GM04503 (cell line): ENCODE measurements at regions not wholly inside any gene's neighbourhood (a gene's known extent, or its start where the extent isn't known, plus 50 kb on each side); places are given as distances from the start of the nearest gene placed in this dataset.
"Not testable (repeated sequence)": the region's sequence is repeated elsewhere in the genome, so short reads cannot be mapped to it uniquely, and the experiment has no call there.

Experiments
- DNase-seq: peaks from one replicate; pipeline ENCODE4 v3.0.0-alpha.2; 2012; ENCODE audit warnings: low read depth

DNA sequence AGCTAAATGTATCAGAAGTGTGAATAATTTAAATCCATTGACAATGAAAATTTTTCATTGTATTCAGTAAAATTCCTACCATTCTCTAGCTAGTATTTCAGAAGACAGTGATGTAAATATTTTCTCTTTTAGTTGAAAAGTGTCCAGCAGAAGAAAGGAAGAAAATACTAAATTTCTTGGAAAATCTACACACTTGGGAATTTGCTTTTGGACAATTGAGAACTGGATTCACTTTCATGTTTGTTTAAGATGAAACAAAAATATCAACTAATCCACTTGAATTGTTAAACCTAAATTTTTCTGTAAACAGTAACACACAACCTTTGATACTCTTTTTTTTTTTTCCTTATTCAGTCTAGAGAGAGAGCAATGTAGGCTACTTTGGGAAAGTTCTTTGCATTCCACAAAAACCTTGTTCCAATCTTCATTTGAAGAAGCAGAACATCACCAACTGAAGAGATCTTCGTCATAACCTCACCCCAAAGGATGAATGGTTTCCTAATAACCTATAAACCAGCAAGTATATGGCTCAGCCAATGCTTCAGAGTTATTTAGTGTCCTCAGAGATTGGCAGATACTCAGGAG, 155.1 kb upstream of the GORAB start:
- peak; percentile 13 for DNase-seq

DNA sequence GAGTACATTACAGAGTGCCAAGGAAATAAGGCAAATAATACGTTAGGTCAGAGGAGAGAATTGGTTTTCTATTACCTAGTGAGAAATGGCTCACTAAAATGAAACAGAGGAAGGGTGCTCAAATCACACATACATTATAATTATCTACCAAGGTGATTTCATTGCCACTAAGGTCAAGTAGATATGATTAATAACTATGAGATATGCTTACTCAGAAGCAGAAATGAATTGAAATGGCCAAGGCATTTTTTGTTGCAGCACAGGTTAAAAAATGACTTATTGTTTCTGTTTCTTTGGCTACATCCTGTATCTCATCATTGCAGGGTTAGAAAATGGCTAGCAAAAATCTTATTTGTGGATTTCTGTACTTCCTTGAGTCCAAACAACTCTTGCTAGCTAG, 154.5 kb upstream of the GORAB start:
- DNase-seq, result no peak

DNA sequence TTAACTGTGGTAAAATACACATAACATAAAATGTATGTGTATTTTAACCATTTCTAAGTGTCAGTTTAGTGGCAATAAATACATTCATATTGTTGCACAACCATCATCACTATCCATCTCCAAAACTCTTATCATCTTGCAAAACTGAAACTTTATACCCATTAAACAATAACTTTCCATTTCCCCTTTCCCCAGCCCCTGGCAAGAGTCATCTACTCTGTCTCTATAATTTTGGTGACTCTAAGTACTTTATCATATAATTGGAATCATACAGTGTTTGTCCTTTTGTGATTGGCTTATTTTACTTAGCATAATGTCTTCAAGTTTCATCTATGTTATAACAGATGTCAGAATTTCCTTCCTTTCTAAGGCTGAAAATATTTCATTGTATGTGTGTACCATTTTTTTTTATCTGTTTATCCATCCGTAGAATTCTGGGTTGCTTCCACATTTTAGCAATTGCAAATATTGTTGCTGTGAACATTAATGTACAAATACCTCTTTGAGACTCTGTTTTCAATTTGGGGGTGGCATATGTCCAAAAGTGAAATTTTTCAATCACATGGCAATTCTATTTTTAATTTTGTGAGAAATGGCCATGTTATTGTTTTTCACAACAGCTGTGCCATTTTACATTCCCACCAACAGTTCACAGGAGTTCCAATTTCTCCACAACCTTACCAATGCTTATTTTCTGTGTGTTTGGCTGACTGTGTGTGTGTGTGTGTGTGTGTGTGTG, 153.9 kb upstream of the GORAB start:
- DNase-seq, result no peak

DNA sequence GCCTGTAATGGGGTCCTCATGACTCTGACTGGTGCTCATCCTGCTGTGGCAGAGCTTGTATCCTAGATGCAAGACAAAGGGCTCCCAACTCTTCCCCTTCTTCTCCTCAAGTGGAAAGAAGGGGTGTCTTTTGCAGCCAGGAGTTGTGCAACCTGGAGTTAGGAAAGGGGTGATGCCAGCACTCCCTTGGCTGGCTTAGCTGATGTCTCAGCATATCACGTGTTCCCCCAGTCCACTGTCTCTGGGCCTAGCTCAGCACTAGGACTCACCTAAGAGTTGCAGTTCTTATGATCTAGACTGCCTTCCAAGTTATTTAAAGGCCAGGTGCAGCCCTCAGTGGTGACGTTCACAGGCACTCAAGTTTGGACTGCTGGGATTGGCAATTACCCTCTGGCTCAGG, 146.2 kb upstream of the GORAB start:
- DNase-seq, result no peak

DNA sequence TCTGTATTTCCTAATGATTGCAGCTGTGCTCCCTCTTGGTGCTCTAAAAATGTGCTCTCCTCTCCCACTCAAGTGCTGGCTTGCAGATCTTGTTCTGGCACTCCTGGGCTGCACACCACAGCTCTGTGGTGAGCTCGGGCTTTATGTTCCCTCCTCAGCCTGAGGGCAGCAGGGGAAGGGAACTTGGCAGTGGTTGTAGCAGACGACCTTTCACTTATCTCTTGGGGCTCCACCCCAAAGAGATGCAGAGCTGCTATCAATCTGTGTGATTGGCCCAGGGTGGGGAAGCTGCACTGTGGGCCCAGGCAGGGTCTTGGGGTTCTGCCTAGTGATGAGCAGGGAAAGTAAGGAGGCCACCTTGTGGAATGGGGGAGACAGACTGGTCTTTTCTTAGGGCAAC, 143.5 kb upstream of the GORAB start:
- DNase-seq, result no peak

DNA sequence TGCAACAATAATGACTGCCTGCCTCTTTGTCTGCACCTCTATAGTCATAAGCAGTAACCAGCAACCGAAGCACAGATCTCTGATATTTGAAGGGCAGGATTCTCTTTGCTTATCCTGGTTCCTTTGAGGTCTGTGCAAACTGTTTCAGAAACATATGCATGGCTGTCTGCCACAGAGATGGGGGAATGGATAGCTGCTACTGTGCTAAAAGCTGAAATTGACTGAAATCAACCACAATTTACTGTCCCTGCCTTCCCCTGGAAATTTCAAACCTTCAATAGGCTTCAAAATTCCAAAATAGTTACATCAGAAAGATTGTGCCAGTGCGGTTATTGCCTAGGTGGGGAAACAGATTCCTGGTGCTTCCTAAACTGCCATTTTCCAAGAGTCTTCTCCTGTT, 136.8 kb upstream of the GORAB start:
- DNase-seq, result no peak

DNA sequence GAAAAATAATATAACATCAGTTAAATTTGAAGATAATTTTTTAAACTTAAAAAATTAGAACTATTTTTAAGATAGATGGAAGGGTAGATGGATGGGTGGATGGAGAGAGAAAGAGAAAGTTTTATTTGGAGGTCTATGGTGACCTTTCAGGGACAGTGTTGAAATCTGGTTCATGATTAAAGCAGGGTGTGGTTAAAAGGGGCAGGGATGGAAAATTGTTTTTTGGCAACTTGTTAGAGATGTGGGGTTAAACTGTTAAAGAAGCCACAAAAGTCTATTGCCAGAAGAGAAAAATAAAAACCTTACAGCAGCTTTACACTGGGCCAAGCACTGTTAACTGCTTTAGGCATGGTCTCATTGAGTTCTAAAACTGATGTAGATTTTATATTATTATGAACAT, 134.9 kb upstream of the GORAB start:
- no peak for DNase-seq

DNA sequence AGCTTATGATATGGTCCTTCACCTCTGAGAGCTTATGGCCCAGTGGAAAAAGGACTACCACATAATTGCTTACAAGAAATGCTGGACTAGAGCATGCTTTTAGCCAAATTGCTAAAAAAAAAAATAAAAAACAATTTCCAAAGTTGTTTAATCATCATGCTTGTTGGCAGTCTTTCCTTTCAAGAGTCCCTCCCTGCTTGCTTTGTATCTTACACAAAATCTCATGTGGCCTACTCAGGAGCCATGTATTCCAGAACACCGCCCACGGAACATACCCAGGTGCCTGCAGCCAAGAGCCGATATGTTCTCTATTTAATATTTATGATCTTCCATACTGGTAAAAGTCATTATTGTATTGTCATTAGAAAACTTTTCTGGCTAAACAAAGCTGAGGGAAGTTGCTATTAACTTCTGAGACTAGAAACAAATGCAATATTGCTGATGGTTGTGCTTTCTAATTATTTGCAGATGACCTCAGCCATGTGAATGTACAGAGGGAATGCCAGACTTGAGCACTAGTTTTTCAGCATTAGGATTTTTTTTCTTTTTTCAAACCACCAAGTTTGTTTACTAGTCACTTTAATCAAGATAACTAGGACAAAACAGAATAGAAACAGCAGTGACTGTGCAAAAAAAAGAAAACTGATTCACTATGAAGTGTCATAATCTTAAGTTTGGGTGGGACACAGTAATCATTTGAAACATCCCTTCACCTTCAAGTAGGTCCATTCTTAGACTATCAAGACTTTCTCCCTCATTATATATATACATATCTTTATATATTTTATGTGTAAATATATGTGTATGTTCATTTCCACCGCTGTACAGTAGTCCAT, 129.3 kb upstream of the GORAB start:
- peak; percentile 45 for DNase-seq

DNA sequence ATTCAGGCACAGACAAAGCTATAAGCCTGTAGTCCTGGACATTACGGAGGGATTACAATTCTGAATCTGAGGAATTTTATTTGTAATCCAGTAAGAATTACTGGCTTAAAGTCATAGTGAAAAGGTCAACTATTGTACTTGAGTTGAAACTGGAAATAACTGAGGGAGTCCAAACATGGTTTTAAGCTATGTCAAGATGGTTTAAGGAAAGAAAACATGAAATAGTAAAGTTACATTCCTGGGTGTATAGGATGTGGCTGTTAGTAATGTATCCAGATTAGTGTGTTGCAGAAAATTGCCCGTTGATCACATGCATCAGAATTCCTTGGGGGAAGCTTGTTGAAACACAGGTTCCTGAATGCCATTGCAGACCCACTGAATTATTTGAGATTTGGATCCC, 124.8 kb upstream of the GORAB start:
- no peak for DNase-seq

DNA sequence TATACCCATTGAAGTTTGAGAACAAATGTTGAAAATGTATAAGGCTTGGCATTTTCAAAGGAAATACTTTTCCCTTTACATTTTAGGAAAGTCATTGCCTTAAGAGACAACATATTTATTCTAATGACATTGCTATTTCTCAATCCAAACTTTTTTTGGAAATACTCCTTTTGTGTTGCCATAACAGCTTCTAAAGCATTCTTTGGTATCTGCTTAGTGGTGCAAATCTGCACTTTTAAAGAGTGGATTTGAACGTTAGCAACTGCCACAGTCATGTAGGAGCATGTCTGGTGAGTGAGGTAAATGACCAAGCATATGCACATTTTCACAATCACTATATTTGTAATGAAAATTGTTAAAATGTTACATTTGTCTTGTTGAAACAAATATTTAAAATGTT, 124.4 kb upstream of the GORAB start:
- DNase-seq, result no peak

DNA sequence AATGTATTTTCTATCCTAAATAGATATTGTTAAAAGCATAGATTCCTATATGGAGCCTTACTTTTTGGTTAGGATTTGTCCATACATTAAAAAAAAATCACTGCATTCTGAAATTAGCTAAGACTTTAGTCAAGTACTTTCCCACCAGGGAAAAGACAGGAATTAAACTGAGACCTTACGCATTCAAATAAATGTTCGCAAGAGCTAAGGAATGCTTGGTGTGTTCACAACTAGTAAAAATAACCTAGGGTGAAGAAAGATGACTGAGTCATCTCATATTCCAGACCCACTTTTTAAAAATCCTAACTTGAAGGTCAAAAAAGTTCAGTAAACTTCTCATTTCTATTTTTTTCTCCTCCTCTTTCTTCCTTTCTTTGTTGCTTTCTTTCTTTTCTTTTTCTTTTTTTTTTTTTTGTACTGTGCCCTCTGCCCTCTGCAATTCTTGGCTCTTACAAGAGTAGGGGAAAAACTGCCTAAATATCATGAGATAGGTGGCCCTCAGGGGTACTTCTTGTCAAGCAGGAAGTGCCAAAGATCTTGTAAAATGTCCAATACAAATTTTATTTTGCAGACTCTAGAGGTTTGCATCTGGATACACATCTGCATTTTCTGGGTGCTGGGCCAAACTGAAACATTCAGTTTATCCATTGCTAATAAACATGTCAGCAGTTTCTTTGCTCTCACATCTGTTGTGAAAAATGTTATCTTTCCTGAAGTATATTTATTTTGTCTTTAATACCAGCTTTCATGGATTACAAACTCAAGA, 121.4 kb upstream of the GORAB start:
- DNase-seq, result peak; percentile 86

DNA sequence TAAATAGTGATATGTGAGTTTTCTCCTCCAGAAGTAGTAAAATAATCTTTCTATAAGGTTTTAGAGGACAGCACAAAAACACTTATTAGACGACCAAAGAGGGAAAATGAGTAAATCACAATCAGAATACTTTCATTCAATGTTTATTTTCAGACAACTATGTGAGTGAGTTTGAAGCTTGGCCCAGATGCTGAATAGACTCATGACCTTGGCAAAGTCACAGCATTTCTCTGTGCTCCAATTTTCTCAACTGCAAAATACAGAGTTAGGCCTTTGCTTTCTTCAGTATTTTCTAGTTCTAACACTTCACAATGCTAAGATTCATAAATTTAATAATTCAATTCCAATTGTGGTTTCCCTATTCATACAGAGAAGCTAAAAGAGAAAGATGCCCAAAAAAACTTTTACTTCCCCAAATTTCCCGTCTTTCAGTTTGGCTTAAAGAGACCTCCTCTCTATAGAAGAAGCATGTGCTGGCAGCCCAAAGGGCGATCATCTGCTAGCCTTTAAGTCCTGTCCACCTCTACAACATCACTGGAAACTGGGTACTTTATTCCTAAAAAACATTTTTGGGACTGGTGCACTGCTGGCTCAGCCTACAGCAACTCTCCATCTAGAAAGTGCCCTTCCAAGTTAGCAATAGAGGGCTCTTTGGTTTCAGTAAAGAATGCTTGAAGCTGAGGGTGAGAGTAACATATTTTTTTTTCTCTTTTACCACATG, 116.8 kb upstream of the GORAB start:
- peak; percentile 35 for DNase-seq

DNA sequence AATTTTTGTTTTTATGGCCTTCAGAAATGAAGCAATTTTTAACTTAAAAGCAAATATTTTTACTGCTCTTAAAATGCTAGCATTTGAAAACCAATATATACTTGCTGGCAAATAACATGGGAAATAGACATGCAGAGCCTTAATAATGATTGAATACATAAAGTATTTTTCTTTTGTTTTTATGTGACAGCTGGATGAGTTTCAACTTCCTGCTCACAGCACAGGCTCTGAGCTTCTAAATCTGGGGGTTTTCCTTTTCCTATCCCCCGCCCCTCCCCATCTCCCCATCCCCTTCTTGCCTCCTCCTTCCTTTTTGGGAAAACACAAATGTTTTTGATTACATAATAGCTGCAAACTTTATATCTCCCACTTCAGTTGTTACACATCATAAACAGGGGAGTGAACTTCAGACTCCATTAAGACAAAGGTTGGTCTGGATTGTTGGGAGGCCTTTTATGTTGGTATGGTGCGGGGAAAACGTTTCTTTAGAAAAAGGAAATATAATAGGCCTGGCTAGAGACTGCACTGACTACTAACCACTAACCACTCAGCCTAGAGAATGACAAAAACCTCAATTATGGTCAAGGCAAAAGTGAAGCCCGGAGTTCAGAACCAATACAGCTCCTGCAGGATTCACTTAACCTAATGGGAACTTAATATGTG, 116.1 kb upstream of the GORAB start:
- no peak for DNase-seq

DNA sequence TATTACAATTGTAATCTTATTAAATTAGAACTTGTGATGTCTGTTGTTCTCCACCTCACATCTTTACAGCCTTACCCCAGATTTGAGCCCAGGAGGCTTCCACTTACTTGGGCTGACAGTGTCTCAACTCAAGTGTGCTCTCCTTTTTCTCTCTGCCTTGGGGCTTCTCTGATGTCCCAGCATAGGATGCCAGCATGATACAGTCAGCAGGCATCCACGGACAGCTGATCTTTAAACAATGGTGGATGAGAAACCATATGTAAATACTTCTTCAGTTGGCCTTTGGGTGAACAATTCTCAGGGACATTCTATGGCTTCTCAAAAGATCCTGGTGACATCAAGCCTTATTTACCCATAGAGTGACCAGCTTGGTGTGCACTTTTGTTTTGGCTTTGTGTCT, 107.6 kb upstream of the GORAB start:
- DNase-seq, result no peak

DNA sequence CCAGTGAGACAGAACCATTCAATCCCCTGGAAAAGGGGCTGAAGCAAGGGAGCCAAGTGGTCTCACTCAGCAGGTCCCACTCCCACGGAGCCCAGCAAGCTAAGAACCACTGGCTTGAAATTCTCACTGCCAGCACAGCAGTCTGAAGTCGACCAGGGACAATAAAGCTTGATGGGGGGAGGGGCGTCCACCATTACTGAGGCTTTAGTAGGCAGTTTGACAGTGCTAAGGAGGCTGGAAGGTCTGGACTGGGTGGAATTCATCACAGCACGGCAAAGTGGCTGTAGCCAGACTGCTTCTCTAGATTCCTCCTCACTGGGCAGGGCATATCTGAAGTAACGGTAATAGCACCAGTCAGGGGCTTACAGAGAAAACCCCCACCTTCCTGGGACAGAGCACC, 105.4 kb upstream of the GORAB start:
- DNase-seq, result no peak

DNA sequence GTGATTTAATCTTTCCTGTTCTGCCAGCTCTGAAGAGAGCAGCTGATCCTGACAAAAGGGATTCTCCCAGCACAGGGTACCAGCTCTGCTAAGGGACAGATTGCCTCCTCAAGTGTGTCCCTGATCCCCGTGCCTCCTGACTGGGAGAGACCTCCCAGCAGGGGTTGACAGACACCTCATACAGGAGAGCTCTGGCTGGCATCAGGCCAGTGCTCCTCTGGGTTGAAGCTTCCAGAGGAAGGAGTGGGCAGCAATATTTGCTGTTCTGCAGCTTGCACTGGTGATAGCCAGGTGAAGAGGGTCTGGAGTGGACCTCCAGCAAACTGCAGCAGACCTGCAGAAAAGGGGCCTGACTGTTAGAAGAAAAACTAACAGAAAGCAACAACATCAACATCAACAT, 105.0 kb upstream of the GORAB start:
- DNase-seq, result not testable (repeated sequence)

DNA sequence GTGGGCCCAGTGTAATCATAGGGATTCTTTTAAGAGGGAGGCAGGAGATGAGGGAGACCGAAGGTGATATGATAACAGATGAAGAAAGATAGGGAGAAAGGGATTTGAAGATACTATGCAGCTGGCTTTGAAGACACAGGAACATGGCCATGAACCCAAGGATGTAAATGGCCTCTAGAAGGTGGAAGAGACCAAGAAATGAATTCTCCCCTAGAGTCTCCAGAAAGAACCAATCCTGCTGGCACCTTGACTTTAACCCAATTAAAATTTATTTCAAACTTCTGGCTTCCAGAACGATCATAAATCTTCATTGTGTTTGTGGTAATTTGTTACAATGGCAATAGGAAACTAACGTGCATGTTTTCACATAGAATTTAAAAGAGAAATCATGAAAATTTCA, 95.0 kb upstream of the GORAB start:
- DNase-seq, result no peak

DNA sequence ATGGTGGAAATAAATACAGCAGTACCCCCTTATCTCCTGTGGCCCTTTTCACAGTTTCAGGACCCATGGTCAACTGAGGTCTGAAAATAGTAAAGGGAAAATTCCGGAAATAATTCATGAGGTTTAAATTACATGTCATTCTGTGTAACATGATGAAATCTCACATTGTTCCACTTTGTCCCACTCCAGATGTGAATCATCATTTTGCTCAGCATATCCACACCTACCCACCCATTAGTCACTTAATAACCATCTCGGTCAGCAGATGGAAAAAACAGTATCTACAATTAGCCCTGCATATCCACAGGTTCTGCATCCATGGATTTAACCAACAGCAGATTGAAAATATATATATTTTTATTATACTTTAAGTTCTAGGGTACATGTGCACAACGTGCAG, 86.9 kb upstream of the GORAB start:
- DNase-seq, result peak; percentile 47

DNA sequence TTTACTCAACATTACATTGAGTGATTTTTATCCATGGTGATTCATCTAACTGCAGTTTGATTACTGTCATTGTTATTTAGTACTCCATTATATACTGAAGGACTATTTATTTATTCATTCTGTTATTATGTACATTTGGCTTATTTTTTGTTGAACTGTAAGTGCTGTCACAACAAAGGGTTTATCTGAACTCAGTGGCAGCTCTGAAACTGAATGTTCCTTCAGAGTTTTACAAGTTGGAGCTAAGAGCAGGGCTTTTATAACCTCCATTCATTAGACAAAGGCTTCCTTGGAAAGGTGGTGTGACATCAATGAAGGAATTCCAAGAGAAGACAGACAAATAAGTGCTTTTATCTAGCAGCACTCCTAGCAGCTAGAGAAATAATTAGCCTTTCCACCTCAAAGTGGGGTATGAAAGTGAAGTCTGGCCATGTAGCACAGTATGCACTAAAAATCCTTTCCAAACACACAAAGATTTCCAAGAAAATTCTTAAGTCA, 83.3 kb upstream of the GORAB start:
- DNase-seq, result no peak

DNA sequence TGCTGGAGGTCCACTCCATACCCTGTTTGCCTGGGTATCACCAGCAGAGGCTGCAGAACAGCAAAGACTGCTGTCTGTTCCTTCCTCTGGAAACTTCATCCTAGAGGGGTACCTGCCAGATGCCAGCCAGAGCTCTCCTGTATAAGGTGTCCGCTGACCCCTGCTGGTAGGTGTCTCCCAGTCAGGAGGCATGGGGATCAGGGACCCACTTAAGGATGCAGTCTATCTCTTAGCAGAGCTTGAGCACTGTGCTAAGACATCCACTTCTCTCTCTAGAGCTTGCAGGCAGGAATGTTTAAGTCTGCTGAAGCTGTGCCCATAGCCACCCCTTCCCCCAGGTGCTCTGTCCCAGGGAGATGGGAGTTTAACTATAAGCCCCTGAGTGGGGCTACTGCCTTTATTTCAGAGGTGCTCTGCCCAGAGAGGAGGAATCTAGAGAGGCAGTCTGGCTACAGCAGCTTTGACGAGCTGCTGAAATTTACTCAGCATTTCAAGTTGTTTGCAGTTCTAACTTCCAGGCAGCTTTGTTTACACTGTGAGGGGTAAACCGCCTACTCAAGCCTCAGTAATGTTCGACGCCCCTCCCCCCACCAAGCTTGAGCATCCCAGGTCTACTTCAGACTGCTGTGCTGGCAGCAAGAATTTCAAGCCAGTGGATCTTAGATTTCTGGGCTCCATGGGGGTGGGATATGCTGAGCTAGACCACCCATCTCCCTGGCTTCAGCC, 74.5 kb upstream of the GORAB start:
- not testable (repeated sequence) for DNase-seq
